IPS-20b (cell line): ENCODE measurements at regions not wholly inside any gene's neighbourhood (a gene's known extent, or its start where the extent isn't known, plus 50 kb on each side); places are given as distances from the start of the nearest gene placed in this dataset.

Experiments
- H3K27ac ChIP-seq: one replicate; pipeline ENCODE4 v1.5.1; 2013; ENCODE audit warnings: low read length
- H3K27me3 ChIP-seq: 2 replicates; pipeline ENCODE4 v1.6.1; 2013; ENCODE audit warnings: mild to moderate bottlenecking, low read length, inconsistent platforms; ENCODE audit not compliant: insufficient read depth
- H3K36me3 ChIP-seq: 2 replicates; pipeline ENCODE4 v1.6.1; 2013; ENCODE audit warnings: low read depth, mild to moderate bottlenecking, inconsistent platforms, low read length, moderate library complexity; ENCODE audit not compliant: insufficient read depth
- H3K4me1 ChIP-seq: 2 replicates; pipeline ENCODE4 v1.6.1; 2013; ENCODE audit warnings: mild to moderate bottlenecking, control low read depth, inconsistent platforms, low read length, moderate library complexity; ENCODE audit not compliant: insufficient read depth
- H3K4me3 ChIP-seq: 2 replicates; pipeline ENCODE4 v1.5.1; 2013; ENCODE audit warnings: mild to moderate bottlenecking, low read length, inconsistent platforms
- H3K9ac ChIP-seq: 2 replicates; pipeline ENCODE4 v1.6.1; 2013; ENCODE audit warnings: low read depth, mild to moderate bottlenecking, inconsistent platforms, low read length, moderate library complexity
- H3K9me3 ChIP-seq: 2 replicates; pipeline ENCODE4 v1.6.1; 2013; ENCODE audit warnings: mild to moderate bottlenecking, low read depth, low read length, inconsistent platforms; ENCODE audit not compliant: insufficient read depth

DNA sequence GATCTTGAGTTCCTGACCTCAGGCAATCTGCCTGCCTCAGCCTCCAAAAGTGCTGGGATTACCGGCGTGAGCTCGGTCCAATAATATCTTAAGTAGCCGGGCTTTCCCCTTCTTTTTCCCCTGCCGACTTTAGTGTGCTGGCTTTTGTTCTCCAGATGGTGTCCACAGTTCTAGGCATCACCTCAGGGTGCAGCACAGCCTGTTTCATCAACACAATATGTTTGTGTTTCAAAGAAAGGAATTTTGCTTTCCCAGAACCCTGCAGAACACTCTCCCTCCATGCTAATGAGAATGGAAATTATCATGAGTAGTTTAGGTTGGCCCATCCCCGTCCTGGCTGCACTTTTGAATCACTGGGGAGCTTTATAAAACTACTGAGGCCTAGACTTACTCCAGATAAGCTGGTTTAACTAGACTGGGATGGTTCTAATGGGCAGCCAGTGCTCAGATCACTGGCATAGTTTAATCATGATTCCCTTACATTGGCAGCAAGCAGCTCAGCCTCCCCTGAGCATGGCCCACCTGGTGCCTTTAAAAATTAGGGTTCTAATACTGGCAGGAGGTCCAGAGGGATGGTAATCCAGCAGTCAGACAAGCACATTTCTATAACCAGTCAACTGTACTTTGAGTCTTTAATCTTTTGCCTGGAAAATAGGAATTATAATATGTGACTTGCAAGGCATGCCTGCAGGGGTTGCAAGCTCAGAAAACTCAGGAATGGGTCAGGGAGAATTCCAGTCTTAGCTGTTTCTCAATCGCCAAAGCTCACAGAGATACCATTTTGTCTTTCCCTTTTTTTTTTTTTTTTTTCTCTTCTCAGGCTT is 127.6 kb upstream of the RASGRP1 start:
- H3K4me1 ChIP-seq, result 0 out of 2 replicates have a peak, but pooled peaks cover 3% of the 10 kb centered on the region
- no peak overlapping the region for H3K9ac ChIP-seq

GRCh38 chr15:38692789-38693062 is 128.1 kb upstream of the RASGRP1 start:
- 0 out of 2 replicates have a peak, but pooled peaks cover 3% of the 10 kb centered on the region for H3K4me1 ChIP-seq
- H3K9ac ChIP-seq, result no peak overlapping the region
- no peaks in the 10 kb centered on the region for H3K27me3 ChIP-seq
- H3K4me3 ChIP-seq, result no peak overlapping the region
- H3K27ac ChIP-seq, result no peak overlapping the region
- no peaks in the 10 kb centered on the region for H3K36me3 ChIP-seq
- no peaks in the 10 kb centered on the region for H3K9me3 ChIP-seq

More for the DNA sequence above, 127.6 kb upstream of the RASGRP1 start:
- Histone ChIP-seq H3K36me3 (no peaks in the 10 kb centered on the region), H3K9me3 (no peaks in the 10 kb centered on the region), H3K27me3 (no peaks in the 10 kb centered on the region), H3K4me3 (no peak overlapping the region), H3K27ac (no peak overlapping the region)

DNA sequence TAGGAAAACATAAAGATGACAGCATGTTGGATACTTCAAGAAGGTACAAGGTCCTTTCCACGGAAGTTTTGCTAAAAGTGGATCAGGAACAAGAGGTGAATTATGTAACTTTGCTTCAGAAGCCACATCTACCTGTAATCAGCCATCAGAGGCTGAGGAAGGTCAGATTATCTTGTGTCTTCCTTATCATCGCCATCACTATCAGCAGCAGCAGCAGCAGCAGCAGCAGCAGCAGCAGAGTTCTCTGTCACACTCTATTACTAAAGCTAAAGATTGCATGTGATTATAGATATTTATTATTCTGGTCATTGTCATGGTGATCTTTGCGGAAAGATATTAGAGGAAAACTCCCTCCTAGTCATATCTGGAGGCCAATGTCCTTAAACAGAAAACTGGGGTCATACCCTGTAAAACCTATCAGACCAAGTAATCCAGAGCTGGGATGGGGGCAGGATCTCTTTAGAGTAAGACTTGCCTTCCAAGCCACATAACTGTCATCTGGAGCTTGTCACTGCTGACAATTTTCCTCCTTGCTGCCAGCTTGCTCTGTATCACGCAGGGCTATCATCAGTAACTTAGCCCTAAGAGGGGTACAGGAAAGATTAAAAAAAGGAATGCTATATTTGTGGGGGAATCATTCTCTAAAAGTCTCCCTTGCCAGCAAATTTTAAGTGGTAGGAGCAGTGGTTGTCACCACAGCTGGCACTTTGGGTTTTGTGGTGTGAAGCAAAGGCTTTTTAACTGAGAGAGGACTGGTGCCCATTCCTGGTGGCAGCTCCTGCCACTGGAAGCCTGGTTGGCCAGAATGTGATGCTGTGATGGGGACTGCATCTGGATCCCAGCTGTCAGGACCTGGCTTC is 130.9 kb upstream of the RASGRP1 start:
- Histone ChIP-seq H3K27me3 (no peaks in the 10 kb centered on the region), H3K9ac (no peak overlapping the region), H3K4me3 (no peak overlapping the region), H3K27ac (no peak overlapping the region), H3K4me1 (no peaks in the 10 kb centered on the region), H3K9me3 (no peaks in the 10 kb centered on the region), H3K36me3 (no peaks in the 10 kb centered on the region)

GRCh38 chr15:38696109-38696727 is 131.6 kb upstream of the RASGRP1 start:
- Histone ChIP-seq H3K27me3 (no peaks in the 10 kb centered on the region), H3K36me3 (no peaks in the 10 kb centered on the region), H3K4me1 (no peaks in the 10 kb centered on the region), H3K9ac (no peak overlapping the region), H3K9me3 (no peaks in the 10 kb centered on the region), H3K27ac (no peak overlapping the region), H3K4me3 (no peak overlapping the region)

GRCh38 chr15:38696790-38697495 is 132.3 kb upstream of the RASGRP1 start:
- Histone ChIP-seq H3K4me3 (no peak overlapping the region), H3K36me3 (no peaks in the 10 kb centered on the region), H3K4me1 (no peaks in the 10 kb centered on the region), H3K9ac (no peak overlapping the region), H3K9me3 (no peaks in the 10 kb centered on the region), H3K27ac (no peak overlapping the region), H3K27me3 (no peaks in the 10 kb centered on the region)

DNA sequence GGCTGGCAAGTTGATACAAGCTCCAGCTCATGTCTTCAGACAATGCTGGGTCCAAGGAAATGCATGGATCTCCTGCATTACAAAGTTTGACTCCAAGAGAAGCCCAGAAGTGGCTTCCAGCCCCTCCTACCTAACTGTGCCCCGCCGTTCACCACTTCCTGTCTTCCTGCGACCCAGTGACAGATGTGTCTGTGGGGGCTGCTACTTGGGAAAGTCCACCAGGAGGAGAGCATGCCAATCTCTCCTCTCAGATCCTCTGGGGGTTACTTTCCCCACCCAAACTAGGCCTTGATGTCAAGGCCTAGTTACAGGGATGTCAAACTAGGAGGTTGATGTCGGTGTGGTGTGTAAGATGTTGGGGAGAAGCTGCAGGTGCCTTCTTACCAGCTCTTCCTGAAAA is 133.6 kb upstream of the RASGRP1 start:
- Histone ChIP-seq H3K4me1 (no peaks in the 10 kb centered on the region), H3K27ac (no peak overlapping the region), H3K4me3 (no peak overlapping the region), H3K36me3 (no peaks in the 10 kb centered on the region), H3K27me3 (no peaks in the 10 kb centered on the region), H3K9ac (no peak overlapping the region), H3K9me3 (no peaks in the 10 kb centered on the region)

- Histone ChIP-seq H3K9me3 (no peaks in the 10 kb centered on the region), H3K9ac (no peak overlapping the region), H3K4me3 (no peak overlapping the region), H3K36me3 (no peaks in the 10 kb centered on the region), H3K4me1 (no peaks in the 10 kb centered on the region), H3K27ac (no peak overlapping the region), H3K27me3 (no peaks in the 10 kb centered on the region)
Measured at GRCh38 chr15:38699633-38700230, 135.1 kb upstream of the RASGRP1 start.

DNA sequence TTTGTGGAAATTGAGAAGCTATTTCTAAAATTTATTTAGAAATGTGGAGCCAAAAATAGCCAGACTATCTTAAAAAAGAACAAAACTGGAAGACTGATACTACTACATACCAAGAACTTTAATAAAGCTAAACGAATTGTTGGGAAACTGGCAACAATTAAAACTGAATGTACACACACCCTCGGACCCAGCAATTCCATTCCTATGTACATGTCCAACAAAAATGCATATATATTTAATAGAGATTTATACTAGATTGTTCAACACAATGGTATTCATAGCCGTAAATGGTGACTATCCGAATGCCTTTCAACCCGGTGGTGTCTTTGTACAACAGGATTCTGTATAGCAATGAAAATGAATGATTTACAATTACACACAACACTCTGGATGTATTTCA is 136.5 kb upstream of the RASGRP1 start:
- no peaks in the 10 kb centered on the region for H3K36me3 ChIP-seq
- H3K27ac ChIP-seq, result no peak overlapping the region
- no peaks in the 10 kb centered on the region for H3K27me3 ChIP-seq
- H3K9ac ChIP-seq, result no peak overlapping the region
- H3K4me1 ChIP-seq, result peaks cover 6% of the 10 kb centered on the region; the same call in 1 of the 2 replicates
- no peak overlapping the region for H3K4me3 ChIP-seq
- H3K9me3 ChIP-seq, result no peaks in the 10 kb centered on the region

DNA sequence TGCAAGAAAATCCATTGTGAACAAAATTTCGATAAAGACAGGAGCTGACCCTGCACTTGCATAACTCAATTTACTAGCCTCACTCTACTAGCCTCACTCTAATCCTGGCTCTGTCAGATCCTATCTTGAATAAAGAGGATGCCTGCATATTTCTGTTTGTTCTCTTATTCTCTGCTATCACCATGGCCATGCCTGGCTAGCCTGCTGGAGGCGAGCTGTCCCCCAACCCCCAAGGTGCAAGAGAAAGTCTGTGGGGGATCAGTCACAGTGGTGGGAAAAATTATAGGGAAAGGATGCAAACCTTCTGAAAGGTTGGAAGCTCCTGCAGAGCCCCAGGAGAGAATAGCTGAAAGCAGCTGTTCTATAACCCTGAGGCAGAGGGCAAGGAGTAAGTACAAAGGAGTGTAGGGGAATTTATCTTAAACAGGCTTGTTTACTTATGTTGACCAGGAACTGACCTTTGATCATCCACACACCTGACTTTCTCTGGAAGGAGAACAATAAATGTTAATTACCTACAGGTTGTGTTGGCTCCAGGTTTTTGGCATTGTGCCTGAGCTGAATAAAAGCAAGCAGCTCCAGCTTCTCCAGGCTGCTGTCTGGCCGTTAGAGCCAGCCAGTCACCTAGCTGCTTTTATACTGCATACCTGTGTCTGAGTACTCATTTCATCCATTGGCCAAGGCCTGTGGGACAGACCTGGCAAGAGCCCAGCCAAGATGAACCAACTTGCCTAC is 137.7 kb upstream of the RASGRP1 start:
- peaks cover 11% of the 10 kb centered on the region; the same call in 1 of the 2 replicates for H3K4me1 ChIP-seq
- H3K27me3 ChIP-seq, result no peaks in the 10 kb centered on the region
- no peaks in the 10 kb centered on the region for H3K36me3 ChIP-seq
- H3K9ac ChIP-seq, result no peak overlapping the region
- H3K9me3 ChIP-seq, result no peaks in the 10 kb centered on the region
- no peak overlapping the region for H3K27ac ChIP-seq
- H3K4me3 ChIP-seq, result no peak overlapping the region

DNA sequence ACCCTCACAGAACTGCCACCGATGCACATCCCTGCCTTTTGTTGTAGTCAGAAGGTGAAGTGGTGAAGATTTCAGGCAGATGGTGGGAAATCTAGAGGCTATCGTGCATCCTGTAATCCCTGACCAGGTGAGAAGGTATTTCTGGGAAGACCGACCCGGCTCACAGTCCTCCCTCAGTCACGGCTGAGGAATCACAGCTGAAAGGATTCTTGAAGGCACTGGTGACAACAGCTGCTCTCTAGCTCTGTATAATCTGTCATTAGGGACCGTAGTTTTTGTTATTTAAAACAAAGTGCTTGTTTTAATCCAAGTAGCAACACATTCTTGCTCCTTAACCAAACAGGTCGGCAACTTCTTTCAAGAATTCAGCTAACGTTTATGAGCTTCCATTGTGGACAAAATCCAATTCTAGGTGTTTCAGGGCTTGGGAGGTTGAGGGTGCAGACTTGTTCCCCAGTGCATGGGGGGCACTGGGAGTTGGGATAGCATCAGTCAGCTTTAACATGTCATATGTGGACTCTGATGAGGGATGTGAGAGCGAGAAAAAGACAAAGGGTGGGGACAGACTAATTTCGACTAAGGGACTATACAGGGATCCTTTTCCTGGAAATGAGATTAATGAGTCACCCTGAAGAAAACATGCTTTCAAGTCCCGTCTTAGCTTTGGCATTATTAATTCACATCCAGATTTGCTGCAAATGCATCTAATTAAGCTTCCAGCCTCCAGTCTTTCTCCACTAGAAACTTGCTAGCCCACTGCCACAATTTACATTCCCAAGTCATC is 141.0 kb upstream of the RASGRP1 start:
- no peak overlapping the region for H3K9ac ChIP-seq
- H3K9me3 ChIP-seq, result no peaks in the 10 kb centered on the region
- H3K27ac ChIP-seq, result no peak overlapping the region
- H3K27me3 ChIP-seq, result no peaks in the 10 kb centered on the region; the same call in 1 of the 2 replicates
- no peak overlapping the region for H3K4me3 ChIP-seq
- peaks cover 26% of the 10 kb centered on the region for H3K4me1 ChIP-seq
- H3K36me3 ChIP-seq, result no peaks in the 10 kb centered on the region
